ENCODE measurements at regions not wholly inside any gene's neighbourhood (a gene's known extent, or its start where the extent isn't known, plus 50 kb on each side); places are given as distances from the start of the nearest gene placed in this dataset.

- DNase-seq (ENCODE audit: low read depth in 4 of 4, low spot score in 1 of 4) = no peak
Observed at GRCh38 chr10:83961620-83962019, 177.7 kb upstream of the GHITM start.

- DNase-seq (ENCODE audit: low read depth in 4 of 4, low spot score in 1 of 4) = no peak
Observed at GRCh38 chr10:83963446-83963845, 175.9 kb upstream of the GHITM start.

- no peak for DNase-seq (ENCODE audit: low read depth in 4 of 4, low spot score in 1 of 4)
Observed at GRCh38 chr10:83965473-83965872, 173.8 kb upstream of the GHITM start.

- DNase-seq (ENCODE audit: low read depth in 4 of 4, low spot score in 1 of 4) = no peak
Observed at GRCh38 chr10:83968052-83968451, 171.3 kb upstream of the GHITM start.

GRCh38 chr10:83978681-83979383 is 160.5 kb upstream of the GHITM start:
- DNase-seq (ENCODE audit: low read depth in 4 of 4, low spot score in 1 of 4) = no peak

- DNase-seq (ENCODE audit: low read depth in 4 of 4, low spot score in 1 of 4) = no peak
Observed at GRCh38 chr10:83982812-83983211, 156.5 kb upstream of the GHITM start.

- no peak for DNase-seq (ENCODE audit: low read depth in 4 of 4, low spot score in 1 of 4)
Observed at GRCh38 chr10:83983578-83984255, 155.6 kb upstream of the GHITM start.

GRCh38 chr10:83984256-83984640 is 155.1 kb upstream of the GHITM start:
- no peak for DNase-seq (ENCODE audit: low read depth in 4 of 4, low spot score in 1 of 4)

- DNase-seq (ENCODE audit: low read depth in 4 of 4, low spot score in 1 of 4) = no peak
Observed at GRCh38 chr10:83986800-83987199, 152.5 kb upstream of the GHITM start.

- DNase-seq (ENCODE audit: low read depth in 4 of 4, low spot score in 1 of 4) = no peak
Observed at GRCh38 chr10:83987216-83987615, 152.1 kb upstream of the GHITM start.

- no peak for DNase-seq (ENCODE audit: low read depth in 4 of 4, low spot score in 1 of 4)
Observed at GRCh38 chr10:83988435-83988834, 150.9 kb upstream of the GHITM start.

- no peak for DNase-seq (ENCODE audit: low read depth in 4 of 4, low spot score in 1 of 4)
Observed at GRCh38 chr10:83990126-83990525, 149.2 kb upstream of the GHITM start.

- DNase-seq (ENCODE audit: low read depth in 4 of 4, low spot score in 1 of 4) = peak in 1 of 4 experiments; percentile 1
Observed at GRCh38 chr10:83991986-83992753, 147.1 kb upstream of the GHITM start.

- no peak for DNase-seq (ENCODE audit: low read depth in 4 of 4, low spot score in 1 of 4)
Observed at GRCh38 chr10:83994325-83994724, 145.0 kb upstream of the GHITM start.

- no peak for DNase-seq (ENCODE audit: low read depth in 4 of 4, low spot score in 1 of 4)
Observed at GRCh38 chr10:83995738-83996331, 143.5 kb upstream of the GHITM start.

- no peak for DNase-seq (ENCODE audit: low read depth in 4 of 4, low spot score in 1 of 4)
Observed at GRCh38 chr10:84004221-84004620, 135.1 kb upstream of the GHITM start.

GRCh38 chr10:84005403-84005802 is 133.9 kb upstream of the GHITM start:
- DNase-seq (ENCODE audit: low read depth in 4 of 4, low spot score in 1 of 4) = no peak

- DNase-seq (ENCODE audit: low read depth in 4 of 4, low spot score in 1 of 4) = no peak
Observed at GRCh38 chr10:84007482-84007881, 131.8 kb upstream of the GHITM start.

- DNase-seq (ENCODE audit: low read depth in 4 of 4, low spot score in 1 of 4) = peak in 2 of 4 experiments; percentile 5 to 17
Observed at GRCh38 chr10:84008878-84009277, 130.4 kb upstream of the GHITM start.

- no peak for DNase-seq (ENCODE audit: low read depth in 4 of 4, low spot score in 1 of 4)
Observed at GRCh38 chr10:84012431-84012830, 126.9 kb upstream of the GHITM start.

- no peak for DNase-seq (ENCODE audit: low read depth in 4 of 4, low spot score in 1 of 4)
Observed at GRCh38 chr10:84012831-84013458, 126.4 kb upstream of the GHITM start.
